ENCODE measurements at regions not wholly inside any gene's neighbourhood (a gene's known extent, or its start where the extent isn't known, plus 50 kb on each side); places are given as distances from the start of the nearest gene placed in this dataset.
A peak's percentile ranks its signal among the peaks of the same experiment; 100 is the strongest.

DNA sequence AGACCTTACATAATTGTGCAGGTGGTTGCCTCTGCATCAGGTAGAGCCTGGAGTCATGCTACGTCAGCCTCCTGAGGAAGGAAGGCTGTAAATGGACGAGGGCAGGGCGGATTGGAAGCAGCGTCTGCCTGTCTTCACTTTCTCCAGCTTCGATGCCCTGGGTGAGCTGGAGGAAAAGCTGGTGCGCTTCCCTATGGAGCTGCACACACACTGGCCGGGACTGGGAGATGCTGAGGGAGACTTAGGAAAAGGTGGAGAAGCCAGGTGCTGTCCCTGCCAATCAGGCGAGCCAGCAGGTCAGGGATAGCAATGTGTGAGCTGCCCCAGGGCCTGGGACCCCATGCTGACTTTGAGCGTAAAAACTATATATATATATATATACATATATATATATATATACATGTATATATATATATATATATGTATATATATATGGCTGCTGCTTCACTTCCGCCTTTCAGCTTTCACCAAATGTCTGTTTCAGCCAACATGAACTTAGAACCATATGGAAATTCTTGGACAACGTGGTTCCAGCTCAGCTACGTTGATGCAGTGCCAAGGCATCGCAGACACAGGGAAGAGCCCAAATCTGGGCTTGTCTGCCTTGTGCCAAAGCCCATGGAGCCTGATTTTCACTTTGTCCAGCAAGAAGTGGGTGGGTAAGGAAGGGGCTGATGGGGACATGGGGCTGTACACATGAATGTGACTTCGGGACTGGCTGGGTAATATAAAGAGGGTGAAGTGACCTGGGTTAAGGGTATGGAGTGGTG lies 71.5 kb upstream of the NKD1 start:
- Histone ChIP-seq H3K4me3 (replicated peaks in 1 of 3; ENCODE audit: low read depth in 2 of 3, low read length in 3 of 3) (no peak overlapping the region), H2AFZ (ENCODE audit: insufficient read depth, low read depth, low read length, poor library complexity, severe bottlenecking) (no peak overlapping the region), H4K20me1 (ENCODE audit: insufficient read depth, low read length) (no peaks in the 10 kb centered on the region), H3K9ac (ENCODE audit: insufficient read depth, low read length, poor library complexity, severe bottlenecking) (no peak overlapping the region), H3K79me2 (ENCODE audit: insufficient read depth, low read length) (no peaks in the 10 kb centered on the region), H3K9me3 (replicated peaks in 1 of 2; ENCODE audit: control insufficient read depth in 1 of 2, insufficient read depth in 1 of 2, low read length in 2 of 2) (no peaks in the 10 kb centered on the region), H3K4me2 (replicated peaks; ENCODE audit: extremely low read depth, low read length, poor library complexity, severe bottlenecking) (no peak overlapping the region), H3K36me3 (replicated peaks in 1 of 2; ENCODE audit: control insufficient read depth in 1 of 2, insufficient read depth in 2 of 2, low read length in 2 of 2) (no peaks in the 10 kb centered on the region), H3K27me3 (ENCODE audit: control insufficient read depth in 2 of 2, insufficient read depth in 2 of 2, low read length in 2 of 2) (no peaks in the 10 kb centered on the region), H3K27ac (ENCODE audit: low read depth in 1 of 2, low read length in 2 of 2) (no peak overlapping the region), H3K4me1 (ENCODE audit: control insufficient read depth in 1 of 2, insufficient read depth in 2 of 2, low read length in 2 of 2) (no peaks in the 10 kb centered on the region)
- intact Hi-C loops (cut with micrococcal nuclease) = no loop called here
- Mint-ChIP-seq H3K4me3 (peak overlapping the region in 1 of 2 donors; percentile 64), H3K27ac (peak overlapping the region in 1 of 7 donors; percentile 66), H3K27me3 (ENCODE audit: low read depth in 3 of 3) (peaks cover 6 to 17% (median 8%) of the 10 kb centered on the region in 3 donors), H3K9me3 (no peaks in the 10 kb centered on the region), H3K36me3 (no peaks in the 10 kb centered on the region), H3K4me1 (no peaks in the 10 kb centered on the region)
- 89% methylated on average over 11 of the region's 14 CpGs for WGBS (ENCODE audit: insufficient coverage)
- TF ChIP-seq, protein P1, sequence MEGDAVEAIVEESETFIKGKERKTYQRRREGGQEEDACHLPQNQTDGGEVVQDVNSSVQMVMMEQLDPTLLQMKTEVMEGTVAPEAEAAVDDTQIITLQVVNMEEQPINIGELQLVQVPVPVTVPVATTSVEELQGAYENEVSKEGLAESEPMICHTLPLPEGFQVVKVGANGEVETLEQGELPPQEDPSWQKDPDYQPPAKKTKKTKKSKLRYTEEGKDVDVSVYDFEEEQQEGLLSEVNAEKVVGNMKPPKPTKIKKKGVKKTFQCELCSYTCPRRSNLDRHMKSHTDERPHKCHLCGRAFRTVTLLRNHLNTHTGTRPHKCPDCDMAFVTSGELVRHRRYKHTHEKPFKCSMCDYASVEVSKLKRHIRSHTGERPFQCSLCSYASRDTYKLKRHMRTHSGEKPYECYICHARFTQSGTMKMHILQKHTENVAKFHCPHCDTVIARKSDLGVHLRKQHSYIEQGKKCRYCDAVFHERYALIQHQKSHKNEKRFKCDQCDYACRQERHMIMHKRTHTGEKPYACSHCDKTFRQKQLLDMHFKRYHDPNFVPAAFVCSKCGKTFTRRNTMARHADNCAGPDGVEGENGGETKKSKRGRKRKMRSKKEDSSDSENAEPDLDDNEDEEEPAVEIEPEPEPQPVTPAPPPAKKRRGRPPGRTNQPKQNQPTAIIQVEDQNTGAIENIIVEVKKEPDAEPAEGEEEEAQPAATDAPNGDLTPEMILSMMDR (IDR thresholded peaks at IDR 0.05) = no peak
- no peak for DNase-seq

DNA sequence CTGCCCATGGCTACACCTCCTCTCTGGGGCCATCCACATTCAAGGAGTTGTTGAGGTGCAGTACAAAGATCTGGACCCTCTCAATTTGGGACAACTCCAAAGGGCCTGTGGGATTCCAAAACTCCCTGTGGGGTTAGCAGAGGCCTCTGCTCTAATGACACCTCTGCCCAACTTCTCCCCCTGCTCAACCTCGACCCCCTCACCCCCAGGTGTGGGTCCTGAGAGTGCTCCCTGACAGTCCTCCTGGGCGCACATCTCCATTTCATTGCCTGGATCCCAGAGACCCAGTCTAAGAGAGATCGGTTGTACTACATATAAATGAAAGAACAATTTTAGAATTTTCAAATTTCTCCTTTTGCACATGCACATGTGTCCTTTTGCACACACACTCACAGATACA lies 73.0 kb upstream of the NKD1 start:
- intact Hi-C loops (cut with micrococcal nuclease) = no loop called here
- Mint-ChIP-seq H3K9me3 (no peaks in the 10 kb centered on the region), H3K27me3 (ENCODE audit: low read depth in 3 of 3) (peaks cover 8 to 13% (median 9%) of the 10 kb centered on the region in 3 donors), H3K4me3 (no peak overlapping the region), H3K4me1 (no peaks in the 10 kb centered on the region), H3K36me3 (no peaks in the 10 kb centered on the region), H3K27ac (peak overlapping the region in 1 of 7 donors; percentile 3)
- no peak for DNase-seq
- Histone ChIP-seq H3K36me3 (replicated peaks in 1 of 2; ENCODE audit: control insufficient read depth in 1 of 2, insufficient read depth in 2 of 2, low read length in 2 of 2) (no peaks in the 10 kb centered on the region), H3K27me3 (ENCODE audit: control insufficient read depth in 2 of 2, insufficient read depth in 2 of 2, low read length in 2 of 2) (peaks cover 0 to 3% of the 10 kb centered on the region in 2 donors), H3K4me3 (replicated peaks in 1 of 3; ENCODE audit: low read depth in 2 of 3, low read length in 3 of 3) (no peak overlapping the region), H3K4me1 (ENCODE audit: control insufficient read depth in 1 of 2, insufficient read depth in 2 of 2, low read length in 2 of 2) (no peaks in the 10 kb centered on the region), H3K27ac (ENCODE audit: low read depth in 1 of 2, low read length in 2 of 2) (no peak overlapping the region), H3K9ac (ENCODE audit: insufficient read depth, low read length, poor library complexity, severe bottlenecking) (no peak overlapping the region), H3K9me3 (replicated peaks in 1 of 2; ENCODE audit: control insufficient read depth in 1 of 2, insufficient read depth in 1 of 2, low read length in 2 of 2) (no peaks in the 10 kb centered on the region), H2AFZ (ENCODE audit: insufficient read depth, low read depth, low read length, poor library complexity, severe bottlenecking) (no peak overlapping the region), H4K20me1 (ENCODE audit: insufficient read depth, low read length) (no peaks in the 10 kb centered on the region), H3K79me2 (ENCODE audit: insufficient read depth, low read length) (no peaks in the 10 kb centered on the region), H3K4me2 (replicated peaks; ENCODE audit: extremely low read depth, low read length, poor library complexity, severe bottlenecking) (no peak overlapping the region)
- WGBS (ENCODE audit: insufficient coverage) = 80% methylated on average over 1 of the region's 3 CpGs
- TF ChIP-seq, protein P1 (IDR thresholded peaks at IDR 0.05) = no peak

All from CD14-positive monocyte (primary cell).